Gastroesophageal sphincter (tissue), 3 donors: ENCODE measurements at regions not wholly inside any gene's neighbourhood (a gene's known extent, or its start where the extent isn't known, plus 50 kb on each side); places are given as distances from the start of the nearest gene placed in this dataset.

Source experiments
- EP300 ChIP-seq: sonication (generic); formaldehyde crosslinking; IDR thresholded peaks from one replicate; pipeline ENCODE4 v1.6.1; 2017; ENCODE audit warnings: antibody characterized with exemption, mild to moderate bottlenecking
- POLR2A ChIP-seq, 2 donors: fragments of 450-650 bp; IDR thresholded peaks; one replicate each; pipeline ENCODE4 v1.6.1; 2017; ENCODE audit warnings: antibody characterized with exemption in 2 of 2, mild to moderate bottlenecking in 2 of 2, moderate library complexity in 1 of 2
- POLR2AphosphoS5 ChIP-seq: sonication (generic); formaldehyde crosslinking; IDR thresholded peaks from one replicate; pipeline ENCODE4 v1.6.1; 2017; ENCODE audit warnings: antibody characterized with exemption
- TF ChIP-seq, protein P1 (sequence below), 4 experiments: fragments of 200-600 bp in 2 of 4; fragments of 450-650 bp in 2 of 4; sonication (generic) in 1 of 4; IDR thresholded peaks; one replicate each; pipeline ENCODE4 v1.5.1; 2017 to 2019; ENCODE audit warnings: antibody characterized with exemption in 4 of 4, mild to moderate bottlenecking in 2 of 4, moderate library complexity in 2 of 4

DNA sequence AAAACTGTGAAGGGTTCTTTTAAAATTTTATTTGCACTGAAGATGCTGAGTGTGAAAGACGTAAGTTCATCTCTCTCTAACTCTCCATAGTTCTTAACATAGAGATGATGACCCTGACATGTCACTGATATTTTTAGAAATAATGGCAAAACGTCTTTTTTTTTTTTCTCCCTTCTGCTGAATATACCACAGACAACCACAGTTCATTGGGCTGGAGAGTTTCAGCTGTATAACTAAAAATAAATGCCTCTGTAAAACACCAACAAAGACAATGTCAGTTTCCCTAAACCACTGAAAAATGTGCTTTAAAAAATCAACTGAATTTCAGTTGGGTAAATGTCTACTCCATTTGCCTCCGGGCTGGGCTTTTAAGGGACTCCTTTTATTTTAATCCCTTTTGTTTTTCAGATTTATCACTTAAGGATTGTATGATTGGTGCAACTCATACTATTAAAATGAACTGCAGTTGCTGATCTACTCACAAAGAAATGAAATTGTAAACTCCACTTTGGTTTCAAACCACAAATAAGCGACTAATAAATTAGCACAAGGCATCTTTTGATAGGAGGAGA, 830.9 kb upstream of the WWC1 start:
- TF ChIP-seq POLR2AphosphoS5 (no peak), POLR2A (IDR thresholded peaks at IDR 0.05) (no peak), EP300 (no peak)
- TF ChIP-seq, protein P1, sequence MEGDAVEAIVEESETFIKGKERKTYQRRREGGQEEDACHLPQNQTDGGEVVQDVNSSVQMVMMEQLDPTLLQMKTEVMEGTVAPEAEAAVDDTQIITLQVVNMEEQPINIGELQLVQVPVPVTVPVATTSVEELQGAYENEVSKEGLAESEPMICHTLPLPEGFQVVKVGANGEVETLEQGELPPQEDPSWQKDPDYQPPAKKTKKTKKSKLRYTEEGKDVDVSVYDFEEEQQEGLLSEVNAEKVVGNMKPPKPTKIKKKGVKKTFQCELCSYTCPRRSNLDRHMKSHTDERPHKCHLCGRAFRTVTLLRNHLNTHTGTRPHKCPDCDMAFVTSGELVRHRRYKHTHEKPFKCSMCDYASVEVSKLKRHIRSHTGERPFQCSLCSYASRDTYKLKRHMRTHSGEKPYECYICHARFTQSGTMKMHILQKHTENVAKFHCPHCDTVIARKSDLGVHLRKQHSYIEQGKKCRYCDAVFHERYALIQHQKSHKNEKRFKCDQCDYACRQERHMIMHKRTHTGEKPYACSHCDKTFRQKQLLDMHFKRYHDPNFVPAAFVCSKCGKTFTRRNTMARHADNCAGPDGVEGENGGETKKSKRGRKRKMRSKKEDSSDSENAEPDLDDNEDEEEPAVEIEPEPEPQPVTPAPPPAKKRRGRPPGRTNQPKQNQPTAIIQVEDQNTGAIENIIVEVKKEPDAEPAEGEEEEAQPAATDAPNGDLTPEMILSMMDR (IDR thresholded peaks at IDR 0.05): no peak
